GM21390 (cell line): ENCODE measurements at regions not wholly inside any gene's neighbourhood (a gene's known extent, or its start where the extent isn't known, plus 50 kb on each side); places are given as distances from the start of the nearest gene placed in this dataset.
"Not testable (repeated sequence)": the region's sequence is repeated elsewhere in the genome, so short reads cannot be mapped to it uniquely, and the experiment has no call there.

ENCODE experiments used
- ATAC-seq: cut with Tn5 transposase; IDR thresholded peaks from one replicate; pipeline ENCODE4 v1.9.1; 2021; ENCODE audit not compliant: unreplicated experiment

DNA sequence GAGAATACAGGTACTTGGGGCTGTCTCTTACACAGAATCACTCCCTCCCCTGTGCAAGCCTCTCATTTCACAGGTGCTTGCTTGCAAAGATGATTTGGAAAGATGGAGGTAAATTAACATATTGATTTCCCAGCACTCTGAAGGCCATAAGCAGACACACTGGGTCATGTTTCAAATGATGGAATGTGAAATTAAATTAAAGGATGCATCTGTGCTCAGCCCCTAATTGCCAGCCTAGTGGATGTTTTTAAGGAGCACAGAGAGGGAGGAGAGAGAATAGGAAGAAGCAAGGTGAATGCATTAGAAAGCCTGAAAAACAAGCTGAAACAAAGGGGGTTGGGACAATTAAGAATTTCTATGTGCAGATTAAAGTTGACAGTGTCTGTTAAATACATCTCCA, 96.1 kb upstream of the GRIP1 start:
- ATAC-seq, result no peak

DNA sequence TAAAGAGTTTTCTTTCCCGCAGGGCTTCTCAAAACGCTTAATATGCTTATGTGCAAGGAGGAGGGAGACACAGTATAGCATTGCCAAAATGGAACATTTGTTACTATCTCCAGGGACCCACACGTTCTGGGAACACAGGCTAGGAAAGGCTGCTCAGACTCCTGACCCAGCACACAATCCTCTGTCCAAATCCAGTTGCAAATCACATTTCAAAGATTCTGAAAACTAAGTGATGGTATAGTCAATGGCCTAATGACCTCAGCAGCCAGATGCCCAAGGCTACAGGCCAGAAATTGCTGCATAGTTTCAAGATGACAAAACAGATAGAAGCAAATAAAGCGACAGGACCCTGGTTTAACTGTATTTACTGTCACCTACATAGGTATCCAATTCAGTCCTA, 97.0 kb upstream of the GRIP1 start:
- ATAC-seq, result no peak

DNA sequence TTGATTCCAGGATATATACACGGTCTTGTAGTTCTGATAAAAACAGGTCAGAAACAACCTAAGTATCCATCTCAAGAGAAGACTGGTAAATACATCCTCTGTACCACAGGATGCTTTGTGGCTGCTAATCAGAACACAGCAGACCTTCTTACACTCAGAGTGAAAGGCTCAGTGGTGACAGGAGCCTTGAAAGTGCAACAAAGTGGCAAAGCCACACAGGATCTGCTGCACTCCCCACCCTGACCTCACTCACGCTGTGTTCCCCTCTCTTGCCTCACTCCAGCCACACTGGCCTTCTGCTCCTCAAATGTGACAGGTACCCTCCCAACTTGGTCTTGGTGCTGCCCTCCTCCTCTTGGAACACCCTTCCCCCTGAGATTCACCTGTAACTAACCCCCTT, 98.1 kb upstream of the GRIP1 start:
- ATAC-seq, result peak; percentile 99

DNA sequence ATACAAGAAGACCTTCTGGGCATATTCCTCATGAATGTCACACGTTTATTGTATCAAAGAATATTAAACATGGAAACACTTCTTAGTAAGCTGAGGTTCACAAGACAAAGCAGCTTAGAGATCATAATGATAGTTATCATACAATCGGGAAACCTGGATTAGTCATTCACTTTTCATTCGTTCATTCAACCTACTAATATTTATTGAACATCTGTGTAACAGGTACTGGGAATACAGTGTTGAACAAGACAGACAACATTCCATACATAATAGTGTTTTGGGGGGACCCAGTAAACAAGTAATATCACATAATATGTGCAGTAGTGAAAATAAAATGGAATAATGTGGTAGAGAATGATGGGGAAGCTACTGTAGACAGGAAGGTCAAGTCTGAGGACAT, 100.6 kb upstream of the GRIP1 start:
- no peak for ATAC-seq

DNA sequence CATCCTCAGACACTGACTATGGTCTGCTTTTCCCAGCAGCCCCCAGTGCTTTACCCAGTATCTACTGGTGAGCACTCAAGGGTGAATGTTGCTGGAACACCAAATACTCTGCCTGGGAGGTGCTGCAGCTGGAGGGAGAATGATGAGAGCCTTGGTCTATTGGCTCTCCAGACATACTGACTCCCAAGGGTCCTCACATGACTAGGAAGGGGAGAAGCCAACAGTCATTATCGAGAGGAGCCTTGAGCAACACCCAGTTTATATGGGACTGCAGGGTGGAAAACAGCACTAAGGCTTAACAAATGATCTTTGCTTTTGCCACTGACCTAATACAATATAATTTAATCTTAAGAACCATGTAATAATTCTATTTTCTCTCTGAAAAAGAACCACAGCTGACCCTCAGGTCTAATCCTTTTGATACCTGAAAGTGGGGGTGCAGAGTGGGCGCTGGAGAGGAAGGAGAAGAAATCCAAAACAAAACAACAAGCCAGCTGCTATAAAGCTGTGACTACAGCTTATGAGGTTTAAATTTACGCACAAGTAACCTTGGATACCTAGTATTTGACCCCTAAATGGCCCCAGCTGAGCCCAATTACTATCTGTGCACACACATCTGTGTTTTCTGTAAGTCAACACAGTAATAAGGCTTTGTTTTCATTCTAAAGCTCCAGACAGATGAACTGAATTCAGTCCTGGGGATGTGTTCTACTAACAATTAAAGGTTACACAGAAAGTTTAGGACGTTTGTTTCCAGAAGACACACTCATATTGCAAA, 107.8 kb upstream of the GRIP1 start:
- no peak for ATAC-seq

DNA sequence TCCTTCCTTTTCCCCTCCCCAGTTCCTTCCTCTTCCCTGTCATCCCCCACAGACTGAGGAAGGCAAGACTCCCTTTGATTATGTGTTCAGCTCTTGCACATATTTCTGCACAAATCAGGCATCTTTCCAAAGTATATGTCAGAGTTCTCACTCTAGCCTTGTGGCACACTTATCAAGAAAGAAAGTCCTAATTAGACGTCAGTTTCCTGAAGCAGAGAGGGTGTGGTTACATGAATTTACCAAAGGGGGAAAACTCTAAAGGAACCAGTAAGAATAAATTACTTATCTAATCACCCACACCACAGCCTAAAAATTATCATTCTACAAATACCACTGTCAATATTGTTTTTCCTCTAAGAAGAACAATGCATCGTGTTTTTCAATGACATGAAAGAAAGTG, 120.7 kb upstream of the GRIP1 start:
- no peak for ATAC-seq

DNA sequence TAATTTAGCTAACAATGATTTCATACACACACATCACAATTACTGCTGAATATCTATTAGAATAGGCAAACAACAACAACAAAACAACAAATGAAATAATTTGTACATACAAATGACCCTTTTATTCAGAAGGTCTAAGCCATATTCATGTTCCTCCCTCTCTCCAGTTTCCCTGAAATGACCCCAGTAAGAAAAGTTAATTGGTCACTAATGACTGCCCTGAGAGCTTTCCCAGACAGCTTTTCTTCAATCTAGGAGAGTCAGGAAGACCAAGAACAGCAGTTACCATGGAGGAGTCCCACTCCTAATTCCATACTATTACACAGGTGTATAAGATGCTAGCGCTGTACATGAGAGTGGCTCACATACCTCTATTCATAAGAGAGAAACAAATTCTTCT, 121.2 kb upstream of the GRIP1 start:
- no peak for ATAC-seq

DNA sequence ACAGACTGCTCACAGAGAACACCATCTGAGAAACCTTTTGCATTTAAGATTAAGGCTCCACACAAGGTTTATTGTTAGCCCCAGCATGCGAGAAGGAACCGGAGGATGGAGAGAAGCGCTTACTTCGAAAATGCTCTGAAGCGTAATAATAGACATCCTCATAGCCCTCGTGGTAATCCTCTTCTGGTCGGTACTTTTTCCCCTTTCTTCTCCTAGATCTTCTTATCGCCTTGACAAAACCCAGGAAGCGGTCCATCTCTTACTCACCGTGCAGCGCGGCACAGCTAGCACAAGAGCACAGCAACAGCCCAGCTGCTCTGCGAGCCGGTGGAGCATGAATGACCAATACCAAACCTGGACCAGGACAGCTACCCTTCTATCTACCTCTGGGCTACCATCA, 125.1 kb upstream of the GRIP1 start:
- no peak for ATAC-seq

DNA sequence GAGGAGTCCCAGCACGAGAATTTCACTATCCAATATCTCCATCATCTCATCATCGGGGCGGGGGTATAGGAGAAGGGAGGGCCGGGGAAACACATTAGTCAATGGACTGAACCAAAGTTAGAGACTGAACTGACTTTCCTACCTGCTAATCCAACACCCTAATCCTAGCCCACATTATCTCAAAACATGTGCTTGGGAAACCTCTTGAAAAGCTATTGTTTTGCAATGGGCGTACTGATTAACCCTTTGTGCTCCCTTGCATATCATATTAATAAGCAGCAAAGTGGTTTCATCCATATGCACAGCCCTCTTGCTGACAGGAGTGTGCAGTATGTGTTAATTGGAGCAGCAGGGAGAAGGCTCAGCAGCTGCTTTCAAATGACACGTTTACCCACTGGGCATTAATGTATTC, 125.7 kb upstream of the GRIP1 start:
- no peak for ATAC-seq

DNA sequence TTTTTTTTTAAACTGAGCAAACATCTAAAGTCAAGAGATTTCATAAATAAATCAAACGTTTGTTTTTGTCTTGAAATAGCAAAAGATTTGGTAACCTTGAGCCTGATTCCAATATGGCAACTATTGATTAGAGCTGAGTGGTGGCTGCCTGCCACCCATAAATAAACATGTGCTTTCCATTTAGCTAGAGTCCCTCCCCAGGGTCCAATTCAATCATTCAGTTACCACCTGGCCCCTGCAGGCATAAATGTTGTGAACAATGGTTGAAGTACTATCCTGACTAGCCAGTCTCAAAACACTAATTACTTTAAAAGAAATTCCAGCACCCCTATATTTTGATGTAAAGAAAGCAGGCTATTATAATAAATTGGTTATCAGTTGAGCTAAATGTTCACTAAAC, 129.7 kb upstream of the GRIP1 start:
- ATAC-seq, result no peak

DNA sequence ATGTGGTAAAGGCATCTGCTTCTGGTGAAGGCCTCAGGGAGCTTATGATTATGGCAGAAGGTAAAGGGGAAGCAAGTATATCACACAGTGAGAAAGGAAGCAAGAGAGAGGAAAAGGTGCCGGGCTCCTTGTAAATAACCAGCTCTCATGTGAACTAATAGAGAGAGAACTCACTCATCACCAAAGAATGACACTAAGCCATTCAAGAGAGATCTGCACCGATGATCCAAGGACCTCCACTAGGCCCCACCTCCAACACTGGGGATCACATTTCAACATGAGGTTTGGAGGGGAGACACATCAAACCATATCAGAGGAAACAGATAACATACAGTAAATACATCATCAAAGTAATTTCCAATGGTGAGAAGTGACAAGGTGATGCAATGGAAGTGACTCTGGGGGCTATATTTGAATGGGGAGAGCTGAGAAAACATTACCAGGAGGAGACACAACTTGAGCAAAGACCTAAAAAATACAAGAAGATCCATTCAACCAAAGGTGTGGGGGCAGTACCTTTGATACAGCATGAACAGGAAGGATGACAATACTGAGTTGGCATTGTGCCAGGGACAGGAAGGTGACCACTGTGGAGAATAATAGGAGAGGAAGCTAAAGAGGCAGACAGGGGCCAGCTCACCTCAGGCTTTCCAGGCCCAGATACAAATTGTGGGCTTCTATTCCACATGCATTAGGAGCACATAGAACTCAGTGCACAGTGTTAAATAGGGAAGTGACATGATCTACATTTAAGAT, 134.4 kb upstream of the GRIP1 start:
- no peak for ATAC-seq

DNA sequence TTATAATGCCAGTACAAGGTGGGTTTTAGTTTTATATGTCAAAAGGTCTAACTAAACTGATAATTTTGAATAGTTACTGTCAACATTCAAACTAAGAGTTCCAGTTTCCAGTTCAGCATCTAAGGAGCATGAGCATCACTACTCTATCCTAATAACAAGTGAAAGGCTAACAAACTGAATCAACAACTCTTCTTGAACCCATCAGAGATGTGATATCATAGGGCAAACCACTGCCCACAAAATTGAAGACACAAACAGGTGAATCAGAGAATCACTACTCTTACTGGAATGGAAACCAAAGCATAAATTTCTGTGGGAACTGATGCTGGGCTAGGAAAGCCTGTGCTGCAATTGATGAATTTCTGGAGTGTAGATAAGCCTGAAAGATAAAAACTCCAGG, 140.7 kb upstream of the GRIP1 start:
- ATAC-seq, result no peak

DNA sequence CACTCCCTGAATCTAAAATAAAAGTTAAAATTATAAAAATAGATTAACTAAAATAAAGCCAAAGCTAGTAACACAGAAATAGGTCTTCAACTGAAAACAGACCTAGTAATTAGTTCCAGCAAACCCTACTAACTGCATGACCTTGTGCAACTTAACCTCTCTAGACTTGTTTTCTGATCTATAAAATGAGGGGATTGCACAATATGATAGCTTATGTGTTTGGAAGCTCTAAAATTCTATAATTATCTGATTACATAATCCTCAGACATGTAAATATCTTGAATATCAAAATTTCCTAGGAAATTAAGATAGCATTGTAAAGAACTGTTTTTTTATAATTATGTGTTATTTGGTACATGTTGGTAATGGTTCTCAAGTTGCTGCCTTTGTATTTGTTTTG, 144.1 kb upstream of the GRIP1 start:
- no peak for ATAC-seq

DNA sequence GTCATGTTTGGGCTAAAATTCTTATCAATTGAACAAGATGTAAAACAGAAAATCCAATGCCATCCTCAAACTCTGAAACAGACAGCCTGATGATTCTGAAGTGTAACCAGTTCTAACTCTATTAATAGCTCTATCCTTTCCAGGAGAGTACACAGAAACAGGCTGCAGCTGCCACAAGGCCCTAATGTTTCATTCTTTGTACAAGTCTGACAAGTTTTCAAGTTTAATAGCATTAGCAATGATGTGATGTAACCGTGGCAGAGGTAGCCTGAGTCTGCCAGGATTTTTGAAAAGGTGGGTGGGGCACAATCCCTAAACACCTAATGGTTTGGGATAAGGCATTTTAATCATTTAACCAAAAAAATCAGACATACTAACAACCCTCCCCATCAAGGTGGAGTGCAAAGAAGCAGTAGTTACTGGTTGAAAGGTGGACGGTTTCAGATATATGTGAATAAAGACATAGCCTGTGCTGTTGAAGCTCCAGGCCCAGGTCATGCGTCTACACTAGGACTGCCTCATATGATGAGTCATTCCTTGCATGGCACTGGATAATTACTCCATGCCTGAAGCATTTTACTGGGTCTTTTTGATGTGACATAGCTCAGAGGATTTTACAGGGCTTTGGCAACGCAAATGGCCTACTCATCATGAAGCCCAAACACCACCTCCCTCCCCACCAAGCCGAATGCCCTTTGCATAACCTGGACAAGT, 145.1 kb upstream of the GRIP1 start:
- ATAC-seq, result no peak

DNA sequence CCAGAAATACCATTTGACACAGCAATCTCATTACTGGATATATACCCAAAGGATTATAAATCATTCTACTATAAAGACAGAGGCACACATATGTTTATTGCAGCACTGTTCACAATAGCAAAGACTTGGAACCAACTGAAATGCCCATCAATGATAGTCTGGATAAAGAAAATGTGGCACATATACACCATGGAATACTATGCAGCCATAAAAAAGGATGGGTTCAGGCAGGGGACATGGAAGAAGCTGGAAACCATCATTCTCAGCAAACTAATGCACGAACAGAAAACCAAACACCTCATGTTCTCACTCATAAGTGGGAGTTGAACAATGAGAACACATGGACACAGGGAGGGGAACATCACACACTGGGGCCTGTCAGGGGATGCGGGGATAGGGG, 147.0 kb upstream of the GRIP1 start:
- not testable (repeated sequence) for ATAC-seq

DNA sequence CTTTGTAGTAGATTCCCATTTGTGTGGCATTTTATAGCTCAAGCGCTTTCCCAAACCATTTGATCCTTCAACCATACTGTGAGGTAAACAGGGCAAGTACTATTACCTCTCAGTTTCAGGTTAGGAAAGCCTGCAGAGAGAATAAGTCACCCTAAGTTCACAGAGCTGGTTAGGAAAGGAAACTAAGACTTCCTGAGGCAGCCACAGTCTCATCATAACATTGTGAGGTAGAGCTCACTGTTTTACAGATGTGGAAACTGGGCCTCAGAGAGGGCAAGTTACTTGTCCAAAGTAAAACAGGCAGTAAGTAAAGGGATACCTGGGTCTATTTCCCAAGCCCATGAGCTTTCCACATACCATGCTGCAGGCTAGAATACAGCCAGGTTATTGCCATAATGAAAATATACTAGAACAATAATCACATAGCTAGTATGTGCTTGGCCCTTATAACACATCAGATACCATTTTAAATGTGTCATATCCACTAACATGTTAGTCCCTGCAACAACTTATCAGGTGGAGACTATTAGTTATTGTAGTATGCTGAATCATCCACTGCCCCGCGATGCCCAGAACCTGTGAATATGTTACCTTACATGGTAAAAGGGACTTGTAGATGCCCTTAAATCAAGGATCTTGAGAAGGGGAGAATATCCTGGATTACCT, 150.9 kb upstream of the GRIP1 start:
- no peak for ATAC-seq

DNA sequence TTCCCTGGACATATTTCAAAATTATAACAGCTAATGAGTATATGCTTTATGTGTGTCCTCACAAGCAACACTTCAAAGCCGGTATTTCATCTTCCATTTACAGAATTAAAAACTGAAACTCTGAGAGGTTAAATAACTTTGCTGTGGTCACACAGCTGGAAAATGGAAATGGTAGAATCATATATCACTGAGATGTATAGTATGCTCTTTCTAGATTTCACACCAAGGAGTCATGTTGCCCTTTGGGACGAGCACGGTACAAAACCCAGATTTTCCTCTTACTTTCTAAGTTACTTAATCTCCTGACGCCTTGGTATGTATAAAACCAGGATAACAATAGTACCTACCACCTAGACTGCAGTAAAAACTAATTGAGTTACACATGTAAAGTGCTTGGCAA, 152.6 kb upstream of the GRIP1 start:
- ATAC-seq, result no peak

DNA sequence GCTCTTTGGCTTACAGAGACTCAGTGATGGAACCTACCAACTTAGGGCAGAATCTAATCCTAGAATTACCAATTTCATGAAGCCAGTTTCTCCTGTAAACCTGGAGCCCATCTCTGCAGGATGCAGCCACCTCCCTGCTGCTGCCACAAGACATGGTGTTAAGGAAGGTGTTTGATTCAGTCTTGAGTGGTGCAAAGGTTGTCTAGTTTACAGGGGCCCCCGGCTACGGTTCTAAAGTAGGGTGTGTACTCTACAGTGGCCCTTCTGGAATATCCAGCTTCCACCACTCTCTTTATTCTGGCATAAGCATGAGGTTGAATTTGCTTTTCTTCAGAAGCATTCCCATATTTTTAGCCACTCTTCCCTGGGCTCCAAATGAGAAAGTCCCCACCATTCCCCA, 154.1 kb upstream of the GRIP1 start:
- ATAC-seq, result no peak

DNA sequence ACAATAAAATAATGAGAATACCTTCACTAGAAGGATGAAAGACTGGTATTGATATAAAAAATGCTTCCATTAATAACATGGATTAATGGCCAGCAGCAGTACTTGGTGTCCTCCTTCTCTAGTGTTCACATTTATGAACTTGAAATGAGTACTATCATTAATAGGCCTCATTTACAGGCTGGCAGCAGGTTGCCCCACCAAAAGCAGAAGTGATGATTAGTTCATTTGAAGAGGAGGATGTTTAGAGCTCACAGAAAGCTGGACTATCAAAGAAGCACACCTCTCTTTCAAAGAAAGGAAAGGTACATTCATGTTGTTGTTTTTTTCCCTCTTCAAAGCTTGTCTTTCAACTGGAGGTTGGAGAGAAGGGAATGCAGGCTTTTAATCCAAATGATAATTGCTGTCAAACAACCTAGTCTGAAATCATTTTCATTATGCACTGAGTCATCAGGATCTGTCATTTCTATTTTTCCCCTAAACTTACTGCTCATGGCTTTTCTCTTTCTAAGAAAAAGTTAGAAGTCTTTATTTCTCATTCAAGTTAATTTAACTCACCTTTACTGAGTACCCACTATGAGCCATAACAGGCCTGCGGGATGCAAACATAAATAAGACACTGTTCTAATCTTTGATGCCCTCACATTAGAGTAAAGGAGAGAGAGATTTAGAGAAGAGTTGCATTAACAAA, 157.9 kb upstream of the GRIP1 start:
- ATAC-seq, result no peak

DNA sequence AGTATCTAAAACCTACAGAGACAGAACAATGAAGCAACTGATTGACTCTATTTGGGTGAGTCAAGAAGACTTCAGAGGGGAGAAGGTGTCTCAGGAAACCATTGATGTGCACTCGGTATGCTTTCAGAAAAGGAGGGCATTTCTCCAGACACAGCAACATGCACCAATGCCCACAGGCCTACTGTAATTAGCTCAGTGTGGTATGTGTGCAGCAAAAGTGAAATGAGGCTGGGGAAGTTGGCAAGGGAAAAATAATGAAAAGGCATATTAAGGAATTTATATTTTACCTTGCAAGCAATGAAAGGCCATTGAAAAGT, 158.4 kb upstream of the GRIP1 start:
- no peak for ATAC-seq

DNA sequence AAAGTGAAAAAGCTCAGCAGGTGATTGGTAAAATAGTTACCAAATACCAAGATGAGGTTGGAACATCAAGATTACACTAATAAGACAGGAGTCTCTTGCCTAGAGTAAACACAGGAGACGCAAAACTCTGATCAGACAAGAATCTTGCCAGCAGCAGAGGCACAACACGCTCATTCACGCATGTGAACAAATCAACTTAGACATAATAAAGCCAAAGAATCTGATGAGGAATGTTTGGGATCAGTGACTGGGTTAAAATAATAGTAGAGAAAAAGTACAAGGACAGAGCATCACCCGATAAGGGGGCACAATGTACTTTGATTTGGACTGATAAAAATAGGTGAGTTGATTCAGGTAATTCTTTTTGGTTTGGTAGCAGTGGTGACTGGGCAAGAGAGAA, 159.5 kb upstream of the GRIP1 start:
- ATAC-seq, result no peak
